ENCODE measurements at regions not wholly inside any gene's neighbourhood (a gene's known extent, or its start where the extent isn't known, plus 50 kb on each side); places are given as distances from the start of the nearest gene placed in this dataset.

DNA sequence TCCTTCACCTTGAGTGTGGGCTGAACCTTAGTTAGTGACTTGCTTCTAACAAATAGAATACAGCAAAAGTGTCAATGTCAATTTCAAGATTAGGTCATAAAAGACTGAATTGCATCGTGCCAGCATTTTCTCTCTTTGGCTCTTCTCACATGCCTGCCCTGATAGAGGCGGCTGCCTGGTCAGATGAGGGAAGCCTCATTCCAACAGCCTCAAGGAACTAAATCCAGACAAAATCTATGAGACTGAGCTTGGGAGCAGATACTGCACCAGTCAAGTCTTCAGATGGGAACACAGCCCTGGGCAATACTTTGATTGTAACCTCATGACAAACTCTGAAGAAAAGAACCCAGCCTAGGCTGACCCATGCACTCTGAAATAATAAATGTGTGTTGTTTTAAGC, 63.5 kb upstream of the MFGE8 start:
- no peak overlapping the region for H3K4me2 ChIP-seq (ENCODE audit: low read length)
- H3K36me3 ChIP-seq (ENCODE audit: insufficient read depth, low read length), result no peaks in the 10 kb centered on the region
- H3K4me3 ChIP-seq (ENCODE audit: low read depth, low read length, poor library complexity, severe bottlenecking), result no peak overlapping the region
- no peaks in the 10 kb centered on the region for H3K4me1 ChIP-seq (ENCODE audit: insufficient read depth, low read length, severe bottlenecking)
- no peaks in the 10 kb centered on the region for H3K9me3 ChIP-seq (ENCODE audit: low read length)
- no peak for TF ChIP-seq CTCF (IDR thresholded peaks at IDR 0.05; ENCODE audit: low read length)
- no peak for TF ChIP-seq EZH2 (IDR thresholded peaks at IDR 0.05; ENCODE audit: borderline replicate concordance, low read length)
- H3K9ac ChIP-seq (ENCODE audit: low read length), result no peak overlapping the region
- no peak overlapping the region for H3K27ac ChIP-seq (ENCODE audit: low read depth, low read length, poor library complexity, severe bottlenecking)
- H3K9me2 ChIP-seq (ENCODE audit: low read depth, low read length), result no peaks in the 10 kb centered on the region
- H2AFZ ChIP-seq (ENCODE audit: low read length), result no peak overlapping the region
- no peaks in the 10 kb centered on the region for H3F3A ChIP-seq (ENCODE audit: insufficient read depth, low read length)
- H4K20me1 ChIP-seq (ENCODE audit: insufficient read depth, low read length), result no peaks in the 10 kb centered on the region
- H3K79me2 ChIP-seq (ENCODE audit: insufficient read depth, low read length), result no peaks in the 10 kb centered on the region
- no peaks in the 10 kb centered on the region for H3K27me3 ChIP-seq (ENCODE audit: insufficient read depth, low read length)

DNA sequence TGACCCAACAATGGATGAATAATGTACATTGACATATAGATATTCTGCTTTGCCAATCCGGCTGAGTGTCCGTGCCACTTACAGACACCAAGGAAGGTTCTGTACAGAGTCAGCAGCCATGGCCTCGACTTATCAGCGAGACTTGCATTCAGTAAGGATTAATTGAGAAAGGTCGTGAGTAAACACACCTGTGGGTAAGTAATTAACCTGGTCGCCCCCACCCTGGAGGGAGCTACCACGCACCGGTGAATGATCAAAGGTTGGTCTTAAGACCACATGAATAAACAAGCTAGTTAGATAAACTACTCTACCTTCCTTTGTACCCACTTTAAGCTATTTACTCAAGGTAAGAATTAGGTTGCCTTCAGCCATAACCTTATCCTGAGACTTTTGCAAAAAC, 66.5 kb upstream of the MFGE8 start:
- TF ChIP-seq EZH2 (IDR thresholded peaks at IDR 0.05; ENCODE audit: borderline replicate concordance, low read length), result no peak
- TF ChIP-seq CTCF (IDR thresholded peaks at IDR 0.05; ENCODE audit: low read length), result no peak

GRCh38 chr15:88980498-88980897, 67.3 kb upstream of the MFGE8 start:
- Histone ChIP-seq H3K9ac (ENCODE audit: low read length) (no peak overlapping the region), H3K36me3 (ENCODE audit: insufficient read depth, low read length) (no peaks in the 10 kb centered on the region), H4K20me1 (ENCODE audit: insufficient read depth, low read length) (no peaks in the 10 kb centered on the region), H3K4me3 (ENCODE audit: low read depth, low read length, poor library complexity, severe bottlenecking) (no peak overlapping the region), H3K27ac (ENCODE audit: low read depth, low read length, poor library complexity, severe bottlenecking) (no peak overlapping the region), H3K27me3 (ENCODE audit: insufficient read depth, low read length) (no peaks in the 10 kb centered on the region), H3F3A (ENCODE audit: insufficient read depth, low read length) (no peaks in the 10 kb centered on the region), H3K4me2 (ENCODE audit: low read length) (no peak overlapping the region), H3K4me1 (ENCODE audit: insufficient read depth, low read length, severe bottlenecking) (no peaks in the 10 kb centered on the region), H3K9me2 (ENCODE audit: low read depth, low read length) (no peaks in the 10 kb centered on the region), H3K9me3 (ENCODE audit: low read length) (no peaks in the 10 kb centered on the region), H3K79me2 (ENCODE audit: insufficient read depth, low read length) (no peaks in the 10 kb centered on the region), H2AFZ (ENCODE audit: low read length) (no peak overlapping the region)
- no peak for TF ChIP-seq CTCF (IDR thresholded peaks at IDR 0.05; ENCODE audit: low read length)

More for the DNA sequence above, 66.5 kb upstream of the MFGE8 start:
- Histone ChIP-seq H2AFZ (ENCODE audit: low read length) (no peak overlapping the region), H3K79me2 (ENCODE audit: insufficient read depth, low read length) (no peaks in the 10 kb centered on the region), H3F3A (ENCODE audit: insufficient read depth, low read length) (no peaks in the 10 kb centered on the region), H3K27me3 (ENCODE audit: insufficient read depth, low read length) (no peaks in the 10 kb centered on the region), H3K9me3 (ENCODE audit: low read length) (no peaks in the 10 kb centered on the region), H3K36me3 (ENCODE audit: insufficient read depth, low read length) (no peaks in the 10 kb centered on the region), H3K4me2 (ENCODE audit: low read length) (no peak overlapping the region), H3K9me2 (ENCODE audit: low read depth, low read length) (no peaks in the 10 kb centered on the region), H3K27ac (ENCODE audit: low read depth, low read length, poor library complexity, severe bottlenecking) (no peak overlapping the region), H4K20me1 (ENCODE audit: insufficient read depth, low read length) (no peaks in the 10 kb centered on the region), H3K4me3 (ENCODE audit: low read depth, low read length, poor library complexity, severe bottlenecking) (no peak overlapping the region), H3K9ac (ENCODE audit: low read length) (no peak overlapping the region), H3K4me1 (ENCODE audit: insufficient read depth, low read length, severe bottlenecking) (no peaks in the 10 kb centered on the region)
